GM10266 (cell line): ENCODE measurements at regions not wholly inside any gene's neighbourhood (a gene's known extent, or its start where the extent isn't known, plus 50 kb on each side); places are given as distances from the start of the nearest gene placed in this dataset.

Experiments used
- DNase-seq: peaks from one replicate; pipeline ENCODE4 v3.0.0; 2012; ENCODE audit errors: extremely low spot score
- CTCF ChIP-seq: IDR thresholded peaks from 2 replicates; pipeline ENCODE4 v1.5.1; 2012; ENCODE audit warnings: mild to moderate bottlenecking, low read depth; ENCODE audit not compliant: control insufficient read depth, insufficient read depth; ENCODE audit errors: missing control alignments

DNA sequence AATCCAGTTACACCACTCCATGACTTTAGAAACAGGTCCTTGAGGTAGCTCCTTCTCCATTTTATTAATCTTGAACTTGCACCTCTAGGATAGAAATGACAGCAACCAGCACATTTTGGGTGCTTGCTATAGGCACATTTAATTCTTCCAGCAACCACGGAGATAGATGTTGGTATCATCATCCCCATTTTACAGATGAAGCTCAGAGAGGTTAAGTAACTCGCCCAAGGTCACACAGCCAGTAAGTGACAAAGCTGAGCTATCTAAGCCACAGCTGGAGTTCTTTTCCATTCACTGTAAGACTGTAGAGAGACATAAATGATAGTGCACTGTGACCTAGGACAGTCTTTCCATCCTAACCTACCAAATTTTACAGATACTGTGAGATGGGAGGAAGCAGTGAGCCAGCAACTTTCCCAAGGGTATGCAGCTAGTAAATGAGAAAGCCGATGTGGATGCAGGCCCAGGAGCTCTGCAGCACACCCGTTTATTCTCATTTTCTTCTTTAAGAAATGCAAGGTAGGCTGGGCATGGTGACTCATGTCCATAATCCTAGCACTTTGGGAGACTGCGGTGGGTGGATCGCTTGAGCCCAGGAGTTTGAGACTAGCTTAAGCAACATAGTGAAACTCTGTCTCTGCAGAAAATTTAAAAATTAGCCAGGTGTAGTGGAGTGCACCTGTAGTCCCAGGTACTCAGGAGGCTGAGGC lies 103.2 kb downstream of the TBX5 start:
- TF ChIP-seq CTCF: no peak
- DNase-seq: no peak

DNA sequence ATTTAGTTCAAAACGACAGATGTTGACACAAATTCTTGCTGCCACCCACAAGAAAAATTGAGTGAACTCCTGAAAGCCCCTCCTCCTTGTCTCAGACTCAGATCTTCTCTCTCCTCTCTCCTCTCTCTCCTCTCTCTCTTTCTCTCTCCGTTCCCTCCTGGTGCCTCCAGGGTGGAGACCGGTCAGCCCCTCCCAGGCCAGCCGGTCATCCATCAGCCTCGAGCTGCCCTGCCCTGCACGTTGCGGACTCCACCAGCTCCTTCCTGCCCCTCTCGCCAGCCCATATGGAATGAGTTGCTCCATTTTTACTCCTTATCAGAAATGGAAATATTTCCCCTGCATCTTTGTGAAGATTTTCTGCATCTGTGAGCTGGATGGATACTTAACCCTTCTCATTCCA lies 103.8 kb downstream of the TBX5 start:
- no peak for DNase-seq
- TF ChIP-seq CTCF: no peak

GRCh38 chr12:114294303-114294685 lies 111.7 kb downstream of the TBX5 start:
- no peak for DNase-seq

DNA sequence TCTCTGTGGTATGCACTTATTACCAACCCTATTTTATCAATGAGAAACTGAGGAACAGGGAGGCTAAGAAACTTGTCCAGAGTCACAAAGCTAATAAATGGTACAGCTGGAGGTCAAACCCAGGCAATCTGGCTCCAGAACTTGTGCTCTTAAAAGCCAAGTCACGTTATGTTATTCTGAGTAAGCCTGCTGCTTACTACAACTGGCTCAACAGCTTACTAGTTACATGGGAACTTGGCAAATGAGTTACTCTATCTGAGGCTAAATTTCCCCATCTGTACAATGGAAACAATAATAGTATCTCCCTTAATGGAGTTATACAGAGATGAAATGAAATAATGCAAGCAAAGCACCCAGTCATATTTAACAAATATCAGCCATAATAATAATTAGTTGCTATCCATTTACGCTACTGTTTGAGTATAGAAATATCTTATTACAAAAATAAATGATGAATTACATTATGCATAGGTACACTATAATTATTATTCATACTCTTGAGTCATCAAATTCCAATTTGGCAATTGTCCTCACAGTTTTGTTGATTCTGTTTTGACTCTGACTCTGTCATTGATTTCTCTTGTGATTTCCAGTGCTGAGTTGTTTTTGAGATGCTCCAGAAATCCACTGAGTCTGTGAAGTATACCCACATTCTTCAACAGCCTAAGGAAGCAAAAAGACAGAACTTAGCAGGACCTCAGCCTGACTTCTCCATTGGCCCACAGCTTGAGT lies 112.2 kb downstream of the TBX5 start:
- DNase-seq: no peak
- TF ChIP-seq CTCF: no peak

More at GRCh38 chr12:114294303-114294685, 111.7 kb downstream of the TBX5 start:
- TF ChIP-seq CTCF: no peak

DNA sequence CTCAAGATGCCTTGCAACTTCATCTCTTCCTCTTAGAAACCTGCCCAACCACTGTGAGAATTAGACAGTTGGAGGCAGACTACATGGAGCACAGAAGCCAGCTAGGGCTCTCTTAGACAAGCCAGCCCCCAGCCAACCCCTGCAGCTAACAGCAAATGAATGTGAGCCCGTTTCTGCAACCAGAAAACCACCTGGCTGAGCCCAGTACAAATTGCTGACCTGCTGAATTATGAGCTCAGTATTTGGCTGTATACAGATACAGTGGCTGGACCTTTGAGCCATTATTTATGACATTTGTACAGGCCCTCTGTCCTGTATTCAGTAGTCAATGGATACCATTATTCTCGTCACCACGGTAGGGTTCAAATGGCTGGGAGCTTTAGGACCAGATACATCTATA lies 112.9 kb downstream of the TBX5 start:
- DNase-seq: no peak
- TF ChIP-seq CTCF: no peak

DNA sequence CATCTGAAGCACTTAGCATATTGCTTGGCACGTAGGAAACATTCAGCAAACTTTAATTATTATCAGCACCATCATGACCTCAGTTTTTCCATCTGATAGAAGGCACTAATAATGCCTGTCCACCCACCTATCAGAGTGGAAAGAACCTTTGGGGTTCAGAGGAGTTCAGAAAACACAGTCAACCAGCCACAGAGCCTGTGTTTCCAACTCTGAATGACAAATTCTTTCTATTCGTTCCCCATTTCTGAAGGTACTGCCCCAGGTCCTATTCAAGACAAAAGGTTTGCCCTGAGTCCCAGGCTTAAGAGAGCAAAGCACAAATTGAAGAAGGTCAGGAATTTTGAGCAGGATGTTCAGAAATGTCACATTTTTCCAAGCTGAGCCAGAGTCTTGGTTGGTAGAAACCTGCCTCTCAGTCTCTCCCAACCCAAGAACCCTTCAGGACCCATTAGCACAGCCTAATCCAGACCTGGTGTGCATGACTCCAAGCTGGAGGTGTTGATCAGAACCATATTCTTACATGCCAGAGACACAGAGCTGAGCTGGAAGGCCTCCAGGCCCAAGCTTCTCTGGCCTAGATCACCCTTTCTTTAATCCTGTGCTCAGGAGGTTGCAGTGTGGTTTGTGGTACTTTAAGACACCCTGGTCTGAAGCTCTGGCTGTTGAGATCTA lies 114.4 kb downstream of the TBX5 start:
- no peak for TF ChIP-seq CTCF
- no peak for DNase-seq
